AG08395 (cell line): ENCODE measurements at regions not wholly inside any gene's neighbourhood (a gene's known extent, or its start where the extent isn't known, plus 50 kb on each side); places are given as distances from the start of the nearest gene placed in this dataset.

Experiments used
- DNase-seq: peaks from one replicate; pipeline ENCODE4 v3.0.0; 2012; ENCODE audit warnings: mixed read lengths, low spot score

DNA sequence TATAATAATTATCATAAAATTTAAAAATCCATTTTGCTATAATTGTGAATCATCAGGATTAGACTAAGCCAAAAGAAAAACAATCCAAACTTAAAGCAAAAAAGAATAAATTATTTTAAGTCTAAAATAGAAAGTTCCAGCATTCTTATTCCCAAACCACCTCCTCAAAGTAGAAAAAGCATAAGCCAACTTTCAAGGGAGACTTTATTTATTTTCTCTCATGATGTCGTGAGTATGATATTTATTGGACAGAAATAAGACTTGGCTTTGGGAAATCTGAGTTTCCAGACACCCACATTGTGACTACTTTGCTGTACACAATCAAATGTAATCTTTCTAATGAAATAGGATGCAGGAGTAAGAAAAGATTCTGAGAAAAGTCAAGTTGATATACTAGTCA is 372.1 kb downstream of the MTRR start:
- DNase-seq = no peak

DNA sequence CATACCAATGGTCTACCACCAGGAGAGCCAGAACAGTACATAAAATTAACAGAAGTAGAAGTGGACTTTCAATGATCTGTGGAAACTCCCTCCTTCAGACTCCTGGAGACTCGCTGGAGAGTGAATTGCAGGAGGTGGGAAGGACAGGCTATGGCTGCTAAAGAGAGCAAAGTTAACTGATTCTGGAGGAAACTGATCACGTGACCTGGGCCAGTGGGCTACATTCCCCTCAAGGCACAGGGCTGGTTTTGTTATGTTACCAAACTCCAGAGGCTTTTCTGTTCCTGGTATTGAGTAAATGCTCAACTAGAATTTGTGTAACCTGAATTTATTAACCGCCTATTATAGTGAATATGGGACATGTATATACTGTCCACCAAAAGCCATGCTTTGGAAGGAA is 372.6 kb downstream of the MTRR start:
- no peak for DNase-seq

- no peak for DNase-seq
Observed at GRCh38 chr5:8247049-8247899, 378.3 kb downstream of the MTRR start.

DNA sequence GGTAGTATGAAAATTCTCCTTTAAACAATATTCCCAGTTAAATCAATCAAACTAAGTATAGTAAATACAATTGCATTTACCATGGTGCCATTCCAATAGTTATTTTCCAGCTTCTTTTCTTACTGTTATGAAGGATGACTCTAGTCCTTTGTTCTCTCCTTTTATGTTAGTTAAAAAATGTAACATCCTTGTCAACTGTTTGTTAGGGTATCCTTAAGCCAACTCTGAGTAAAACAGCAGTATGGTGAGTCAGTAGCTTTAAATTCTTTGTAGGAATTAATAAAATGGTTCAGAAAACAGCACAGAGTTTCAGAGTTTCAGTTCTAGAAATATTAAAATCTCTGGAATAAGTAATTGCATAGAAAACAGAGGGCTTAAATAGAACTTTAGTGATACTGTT is 384.4 kb downstream of the MTRR start:
- DNase-seq = no peak

DNA sequence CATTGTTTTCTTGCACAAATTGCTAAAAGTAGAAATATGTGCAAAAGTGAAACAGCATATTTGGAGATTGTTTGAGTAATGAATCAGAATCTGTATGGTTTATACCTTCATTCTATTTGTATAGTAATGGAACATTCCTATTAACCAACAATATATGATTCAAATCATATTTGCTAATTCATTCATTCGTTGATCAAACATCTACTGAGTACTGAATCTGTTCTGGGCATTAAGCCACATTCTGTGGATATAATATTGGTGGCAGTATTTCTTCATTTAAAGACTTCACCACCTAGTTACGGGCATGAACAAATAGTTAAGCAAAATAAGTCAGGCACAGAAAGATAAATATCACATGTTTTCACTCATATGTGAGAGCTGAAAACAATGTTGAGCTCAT is 385.7 kb downstream of the MTRR start:
- DNase-seq = no peak

DNA sequence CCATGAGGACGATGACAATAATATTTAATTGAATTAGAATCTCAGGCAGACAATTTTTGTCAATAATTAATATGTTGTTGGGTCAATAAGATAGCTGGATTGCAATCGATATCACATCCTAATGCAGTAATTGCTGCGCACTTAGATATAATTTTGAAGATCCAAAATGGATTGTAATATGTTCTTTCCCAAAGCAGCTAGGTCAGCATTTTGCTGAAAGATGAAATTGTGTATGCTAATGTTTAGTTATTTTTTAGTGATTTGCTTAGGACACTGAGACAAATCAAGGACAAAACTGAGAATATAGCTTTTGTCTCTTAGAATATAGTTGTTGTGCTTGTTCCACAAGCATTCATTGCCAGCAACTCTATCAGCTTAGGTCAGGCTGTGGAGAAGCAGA is 389.9 kb downstream of the MTRR start:
- DNase-seq = no peak

DNA sequence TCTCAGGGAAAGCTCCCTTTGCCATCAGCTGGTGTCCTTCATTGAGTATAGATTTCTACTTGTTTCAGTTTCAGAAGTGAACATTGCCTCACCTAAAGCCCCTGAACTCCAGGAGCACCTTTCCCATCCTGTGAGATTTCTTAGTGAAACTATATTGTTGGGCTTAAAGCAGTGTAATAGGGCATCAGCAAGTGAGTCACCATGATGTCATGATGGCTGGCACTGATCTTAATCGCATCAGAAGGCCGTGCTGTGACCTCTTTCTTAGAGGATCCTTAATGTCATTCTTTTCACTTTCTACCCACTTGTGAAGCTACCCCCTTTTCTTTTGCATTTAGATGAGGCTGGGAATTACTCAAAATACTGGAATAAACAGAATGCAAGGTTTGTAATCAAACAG is 401.3 kb downstream of the MTRR start:
- DNase-seq = no peak

GRCh38 chr5:8280711-8281363 is 411.9 kb downstream of the MTRR start:
- no peak for DNase-seq

GRCh38 chr5:8288334-8288733 is 419.4 kb downstream of the MTRR start:
- DNase-seq = no peak

GRCh38 chr5:8288897-8289516 is 420.1 kb downstream of the MTRR start:
- no peak for DNase-seq

DNA sequence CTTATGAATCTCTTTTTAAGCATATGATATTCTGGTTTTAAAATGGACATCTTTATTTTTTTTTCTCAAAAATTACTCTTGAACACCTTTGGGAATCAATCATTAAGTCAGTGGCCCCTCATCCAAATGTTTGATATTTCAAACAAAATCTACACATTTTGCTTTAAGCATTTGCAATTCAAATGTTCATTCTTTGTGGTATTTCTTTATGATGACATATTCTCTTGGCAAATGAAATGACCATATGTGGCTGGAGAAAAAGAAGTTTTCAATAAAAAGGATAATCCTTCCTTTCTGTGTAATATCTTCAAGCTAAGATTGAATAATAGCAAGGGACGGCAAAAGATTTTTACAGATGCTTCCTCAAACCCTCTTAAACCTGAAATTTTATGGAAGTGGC is 420.8 kb downstream of the MTRR start:
- DNase-seq = no peak

DNA sequence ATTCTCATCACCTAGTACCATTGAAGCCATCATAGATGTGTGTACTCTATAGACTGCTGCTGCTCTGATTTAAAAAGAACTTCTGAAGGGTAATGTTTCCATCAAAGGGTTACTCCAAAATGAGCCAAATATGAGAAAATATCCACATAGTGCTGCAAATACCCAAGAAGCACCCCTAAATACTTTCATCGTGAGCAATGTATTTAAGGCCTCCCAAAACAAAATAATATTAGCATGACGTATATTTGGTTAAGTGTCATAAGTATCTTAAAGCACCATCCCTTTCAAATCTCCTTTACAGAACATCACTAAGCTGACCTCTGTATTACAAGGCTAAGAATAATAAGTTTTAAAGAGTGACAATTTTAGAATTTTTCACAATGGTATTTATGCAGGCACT is 421.8 kb downstream of the MTRR start:
- DNase-seq = no peak

DNA sequence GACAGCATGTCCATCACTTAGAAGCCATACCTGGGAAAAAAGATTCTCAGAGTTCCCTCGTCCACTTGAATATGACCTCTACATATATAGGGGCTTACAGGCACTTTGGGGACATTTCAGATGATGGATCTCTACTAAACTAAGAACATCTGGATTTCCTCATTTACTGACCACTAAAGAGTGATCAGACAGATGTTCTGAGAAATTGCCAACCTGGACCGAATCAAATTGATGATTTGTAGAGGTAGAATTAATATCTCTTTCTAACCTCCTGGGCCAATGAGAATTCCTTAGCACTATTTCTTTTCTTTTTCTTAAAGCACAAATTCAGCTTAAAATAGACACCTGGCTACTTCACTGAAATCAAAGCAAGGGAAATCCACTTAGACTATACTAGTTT is 422.7 kb downstream of the MTRR start:
- no peak for DNase-seq

- DNase-seq = no peak
Observed at GRCh38 chr5:8295141-8295540, 426.2 kb downstream of the MTRR start.

DNA sequence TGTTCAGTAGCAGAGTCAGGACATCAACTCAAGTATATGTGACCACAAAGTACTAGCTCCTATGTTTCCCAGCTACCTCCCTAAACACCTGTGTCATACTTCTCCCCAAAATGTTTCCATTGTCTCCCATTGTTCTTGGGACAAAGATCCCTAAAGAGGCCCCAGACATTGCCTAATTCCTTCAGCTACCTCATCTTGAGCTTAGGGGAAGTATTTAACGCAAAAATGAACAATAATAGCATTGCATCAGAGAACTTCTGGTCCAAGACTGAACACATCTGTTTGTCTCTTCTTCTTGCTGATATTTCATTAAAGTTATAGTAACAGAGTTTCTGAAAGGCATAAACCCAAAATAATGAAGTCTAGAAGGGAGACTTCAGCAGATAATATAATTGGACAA is 430.8 kb downstream of the MTRR start:
- DNase-seq = no peak

DNA sequence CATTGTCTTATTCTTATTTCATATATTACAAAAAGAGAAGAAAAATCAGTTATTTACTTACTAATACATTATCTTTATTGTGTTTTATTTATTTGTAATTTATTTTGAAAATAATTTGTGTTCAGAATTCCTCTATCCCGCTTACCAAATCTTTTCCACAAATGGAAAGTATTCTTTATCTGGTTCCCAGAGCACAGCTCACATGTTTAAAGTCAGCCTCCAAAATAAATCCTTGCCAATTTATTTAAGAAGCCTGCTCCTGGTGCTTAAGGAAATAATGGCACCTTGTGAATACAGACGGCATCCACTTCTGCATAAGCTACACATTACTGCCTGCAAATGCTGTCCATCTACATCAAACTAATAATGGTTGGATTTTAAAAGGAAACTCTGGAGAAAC is 435.4 kb downstream of the MTRR start:
- no peak for DNase-seq

DNA sequence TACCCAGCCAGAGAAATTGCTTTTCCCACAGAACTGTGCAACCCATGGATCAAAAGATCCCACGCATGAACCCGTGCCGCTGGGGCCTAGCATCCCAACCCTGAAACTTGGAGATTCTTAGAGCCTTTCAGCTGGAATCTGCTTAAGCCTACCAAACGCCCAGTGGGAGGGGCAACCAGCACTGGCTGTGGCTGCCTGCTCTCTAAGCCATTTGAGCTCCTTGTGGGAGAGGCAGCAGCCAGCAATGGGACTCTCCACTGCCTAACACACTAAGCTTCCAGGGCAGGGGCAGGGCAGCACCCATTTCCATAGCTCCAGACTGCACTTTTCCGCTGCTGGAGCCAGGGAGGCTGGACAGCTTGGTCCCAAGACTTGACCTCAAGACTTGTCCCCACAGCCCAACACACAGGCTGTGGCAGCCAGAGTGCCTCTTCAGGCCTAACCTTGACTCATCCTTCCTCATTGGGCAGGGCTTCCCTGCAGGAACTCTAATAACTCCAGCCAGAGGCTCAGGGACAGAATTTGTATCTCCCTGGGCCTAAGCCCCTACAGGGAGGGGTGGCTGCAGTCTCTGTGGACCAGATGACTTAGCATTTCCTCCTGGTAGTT is 437.4 kb downstream of the MTRR start:
- DNase-seq = no peak

DNA sequence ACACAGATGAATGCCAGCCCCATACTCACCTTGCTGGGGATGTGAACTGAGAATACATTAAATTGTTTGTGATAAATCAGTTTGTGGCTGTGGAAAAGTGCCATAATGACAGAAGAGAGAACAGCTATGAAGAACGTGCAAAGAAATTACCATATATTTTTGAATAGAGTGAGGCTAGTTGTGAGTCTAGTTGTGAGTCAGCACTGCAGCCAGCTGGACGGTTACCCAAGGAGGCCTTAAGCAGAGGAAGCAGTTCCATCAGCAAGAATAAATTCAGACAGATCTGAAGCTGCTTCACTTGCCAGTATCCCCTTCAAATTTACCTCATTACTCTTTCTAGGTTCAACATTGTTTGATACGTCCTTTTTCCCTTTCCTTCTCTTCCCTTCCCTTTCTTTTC is 446.0 kb downstream of the MTRR start:
- no peak for DNase-seq

- DNase-seq = no peak
Observed at GRCh38 chr5:8316608-8317280, 447.8 kb downstream of the MTRR start.

DNA sequence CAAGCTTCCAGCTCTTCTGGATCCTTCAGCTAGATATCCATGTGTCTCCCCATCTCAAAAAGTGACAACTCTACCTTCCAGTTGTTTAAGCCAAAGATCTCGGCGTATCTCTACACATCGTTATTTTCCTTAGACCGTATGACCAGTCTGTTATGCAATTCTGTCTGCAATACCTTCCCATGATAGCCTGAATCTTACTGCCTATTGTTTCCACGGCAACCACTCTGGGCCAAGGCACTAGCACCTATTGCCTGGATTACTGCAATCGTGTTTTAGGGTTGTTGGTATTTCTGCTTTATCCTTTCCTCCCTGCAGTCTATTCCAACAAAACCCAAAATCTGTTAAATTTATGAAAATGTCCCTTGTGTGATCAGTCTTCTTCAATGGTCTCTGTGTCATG is 448.4 kb downstream of the MTRR start:
- DNase-seq = no peak

DNA sequence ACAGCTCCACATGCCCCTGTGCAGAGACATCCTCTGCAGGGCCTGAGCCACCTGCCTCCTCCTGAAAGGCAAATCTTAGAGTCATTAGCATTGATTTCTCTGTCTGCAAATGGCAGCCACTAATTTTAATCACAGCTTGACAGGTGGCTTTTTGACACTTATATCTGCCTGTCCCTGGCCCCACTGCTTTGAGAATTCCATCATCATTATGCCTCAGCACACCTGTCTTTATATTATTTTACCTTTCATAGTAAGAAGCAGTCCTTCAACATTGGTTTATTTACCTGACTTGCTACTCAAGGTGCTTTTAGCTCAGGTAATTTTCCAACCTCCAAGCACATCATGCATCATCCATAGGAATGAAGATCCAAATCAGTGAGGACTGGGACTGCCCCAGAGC is 451.3 kb downstream of the MTRR start:
- no peak for DNase-seq

- no peak for DNase-seq
Observed at GRCh38 chr5:8321272-8321671, 452.3 kb downstream of the MTRR start.
